GM12878 (cell line): ENCODE measurements at regions not wholly inside any gene's neighbourhood (a gene's known extent, or its start where the extent isn't known, plus 50 kb on each side); places are given as distances from the start of the nearest gene placed in this dataset.
A peak's percentile ranks its signal among the peaks of the same experiment; 100 is the strongest.

Source experiments
- ATAC-seq: fragments of 200-7000 bp; cut with Tn5 transposase; 3 replicates; pipeline ENCODE4 v1.9.1; 2020; ENCODE audit warnings: mild to moderate bottlenecking, moderate library complexity
- BruUV-seq: library from RNA; stranded (reverse); fragments of 400-500 nt; replicated peaks from 2 replicates; lab custom pipeline; 2021; lab: Mats Ljungman, UMichigan
- CTCF ChIA-PET: fragments of 300-600 bp; sonication (Branson Sonifier 250); formaldehyde crosslinking; extraction: SDS; loops from one replicate; lab custom pipeline; 2021; ENCODE audit warnings: inconsistent platforms; lab: Yijun Ruan, JAX
- POLR2A ChIA-PET: fragments of 350-600 bp; formaldehyde crosslinking; extraction: SDS; loops from one replicate; lab custom pipeline; 2021; ENCODE audit warnings: inconsistent platforms; lab: Charles Lee
- RAD21 ChIA-PET: fragments of 300-600 bp; sonication (Branson Sonifier 250); formaldehyde crosslinking; loops from one replicate; lab custom pipeline; 2023; ENCODE audit warnings: antibody characterized with exemption; ENCODE audit not compliant: unreplicated experiment; lab: Charles Lee
- SMC1A ChIA-PET: fragments of 300-600 bp; sonication (Branson Sonifier 250); formaldehyde crosslinking; loops from one replicate; lab custom pipeline; 2023; ENCODE audit not compliant: unreplicated experiment, uncharacterized antibody; lab: Charles Lee
- DNase-seq: peaks from one replicate; pipeline ENCODE4 v3.0.0-alpha.2; 2011; ENCODE audit warnings: low read depth, low spot score
- FAIRE-seq: peaks from 3 replicates; lab custom pipeline; 2011; peaks lifted over from hg19 to GRCh38; lab: Jason Lieb, UNC
- H2AFZ ChIP-seq: 2 replicates; pipeline ENCODE4 v1.6.0; 2011; ENCODE audit warnings: low read depth, low read length, control low read depth; ENCODE audit not compliant: control insufficient read depth
- H3K27ac ChIP-seq: 2 replicates; pipeline ENCODE4 v1.5.1; 2011; ENCODE audit warnings: control low read depth; ENCODE audit not compliant: control insufficient read depth, insufficient read depth
- H3K27me3 ChIP-seq, 2 experiments: replicated peaks in 1 of 2; 2 replicates each; pipeline versions ENCODE4 v1.6.0 to v1.6.1; 2011; ENCODE audit warnings: low read length in 1 of 2; ENCODE audit not compliant: control insufficient read depth in 2 of 2, insufficient read depth in 2 of 2
- H3K36me3 ChIP-seq, 2 experiments: 2 replicates each; pipeline ENCODE4 v1.5.1; 2011; ENCODE audit warnings: low read length in 1 of 2; ENCODE audit not compliant: control insufficient read depth in 2 of 2, insufficient read depth in 2 of 2
- H3K4me1 ChIP-seq: 2 replicates; pipeline ENCODE4 v1.6.1; 2011; ENCODE audit warnings: mild to moderate bottlenecking, low read length, moderate library complexity, mixed read lengths; ENCODE audit not compliant: control insufficient read depth, insufficient read depth
- H3K4me2 ChIP-seq: 2 replicates; pipeline ENCODE4 v1.6.0; 2011; ENCODE audit warnings: control low read depth; ENCODE audit not compliant: control insufficient read depth, insufficient read depth
- H3K4me3 ChIP-seq: fragments of 200-600 bp; sonication (generic); 2 replicates; pipeline ENCODE4 v1.5.1; 2016
- H3K79me2 ChIP-seq: 2 replicates; pipeline ENCODE4 v1.6.0; 2011; ENCODE audit warnings: low read length; ENCODE audit not compliant: control insufficient read depth, insufficient read depth
- H3K9ac ChIP-seq: 2 replicates; pipeline ENCODE4 v1.8.0; 2011; ENCODE audit warnings: low read length, control low read depth, mixed read lengths; ENCODE audit not compliant: control insufficient read depth, insufficient read depth
- H3K9me3 ChIP-seq: replicated peaks from 3 replicates; pipeline ENCODE4 v1.5.1; 2011; ENCODE audit warnings: mild to moderate bottlenecking, low read length; ENCODE audit not compliant: control insufficient read depth, insufficient read depth
- H4K20me1 ChIP-seq: 2 replicates; pipeline ENCODE4 v1.6.0; 2011; ENCODE audit not compliant: control insufficient read depth, insufficient read depth
- MTA3 ChIP-seq: IDR thresholded peaks from 2 replicates; pipeline ENCODE4 v1.6.1; 2012; ENCODE audit warnings: low read length, inconsistent platforms, borderline replicate concordance
- SMC3 ChIP-seq: IDR thresholded peaks from 2 replicates; pipeline ENCODE4 v1.6.1; 2011; ENCODE audit warnings: low read length, improper control_type of control experiment, borderline replicate concordance
- TCF12 ChIP-seq: IDR thresholded peaks from 2 replicates; pipeline ENCODE4 v1.6.1; 2011; ENCODE audit warnings: low read depth, mild to moderate bottlenecking, low read length
- ZBED1 ChIP-seq: IDR thresholded peaks from 2 replicates; pipeline ENCODE4 v1.6.1; 2016; ENCODE audit warnings: borderline replicate concordance
- ZNF384 ChIP-seq: IDR thresholded peaks from 2 replicates; pipeline ENCODE4 v1.6.1; 2012; ENCODE audit warnings: low read depth, mild to moderate bottlenecking, low read length, improper control_type of control experiment, borderline replicate concordance
- WGBS: methylation state at CpG from one replicate; pipeline ENCODE4 v1.1.6; 2016; ENCODE audit warnings: low lambda C conversion rate; ENCODE audit not compliant: insufficient replicate concordance, insufficient coverage; ENCODE audit errors: missing lambda C conversion rate; 5-methylcytosine and 5-hydroxymethylcytosine counted together
- in situ Hi-C: fragments of 300-500 bp; cut with MboI; formaldehyde crosslinking; loops from 9 replicates; pipeline ENCODE4 v1.14.3; 2018; ENCODE audit warnings: mixed read lengths
- intact Hi-C: fragments of 100-400 bp; cut with micrococcal nuclease; formaldehyde crosslinking; loops from one replicate; pipeline ENCODE4 v1.14.2; 2022; ENCODE audit not compliant: unreplicated experiment
- TF ChIP-seq, protein P1 (sequence below): fragments of 450-650 bp; IDR thresholded peaks from 2 replicates; pipeline ENCODE4 v1.6.1; 2018; ENCODE audit warnings: mild to moderate bottlenecking, low read depth, moderate library complexity; ENCODE audit not compliant: partially characterized antibody
- TF ChIP-seq, protein P2 (sequence below): IDR thresholded peaks from 2 replicates; pipeline ENCODE4 v1.6.1; 2012; ENCODE audit warnings: low read depth, low read length, improper control_type of control experiment
- TF ChIP-seq, protein P3 (sequence below): fragments of 450-650 bp; formaldehyde crosslinking; IDR thresholded peaks from 2 replicates; pipeline ENCODE4 v1.4.0; 2020; ENCODE audit warnings: mild to moderate bottlenecking, moderate library complexity
- TF ChIP-seq, protein P4 (sequence below): fragments of 450-650 bp; formaldehyde crosslinking; IDR thresholded peaks from 2 replicates; pipeline ENCODE4 v1.4.0; 2022; ENCODE audit warnings: mild to moderate bottlenecking, moderate library complexity
- TF ChIP-seq, protein P5 (sequence below): IDR thresholded peaks from 2 replicates; pipeline ENCODE4 v1.6.1; 2011; ENCODE audit warnings: borderline replicate concordance, low read depth, mild to moderate bottlenecking, moderate library complexity, mixed read lengths, low read length; ENCODE audit not compliant: insufficient read depth; ENCODE audit errors: extremely low read length

DNA sequence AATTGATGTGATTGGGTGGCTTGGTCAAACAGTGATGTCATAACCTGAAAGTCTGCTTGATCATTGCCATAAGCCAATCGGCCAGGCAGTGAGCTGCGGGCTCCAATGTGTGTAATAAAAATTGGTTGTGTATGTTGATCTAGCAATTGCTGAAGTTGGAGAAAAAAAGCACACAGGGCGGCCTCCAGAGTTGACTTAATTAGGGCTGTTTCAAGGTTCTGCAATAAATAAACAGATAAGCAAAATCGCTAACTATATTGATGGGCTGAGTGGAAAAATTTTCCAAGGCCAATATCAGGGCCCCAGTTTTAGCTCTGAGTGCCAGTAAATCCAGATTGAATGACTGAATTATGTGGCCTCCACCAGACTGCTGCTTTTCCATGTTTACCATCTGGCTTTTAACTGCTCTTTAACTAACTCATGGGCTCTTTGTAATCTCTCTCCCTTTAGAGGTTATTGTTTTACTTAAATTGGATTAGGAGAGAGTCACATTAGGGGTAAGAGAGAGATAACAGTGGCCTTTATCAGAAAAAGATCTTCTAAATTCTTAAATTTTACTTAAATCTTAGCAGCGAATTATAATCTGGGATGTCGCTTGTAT is 160.6 kb upstream of the WDFY3 start (continued):
- TF ChIP-seq, protein P1, sequence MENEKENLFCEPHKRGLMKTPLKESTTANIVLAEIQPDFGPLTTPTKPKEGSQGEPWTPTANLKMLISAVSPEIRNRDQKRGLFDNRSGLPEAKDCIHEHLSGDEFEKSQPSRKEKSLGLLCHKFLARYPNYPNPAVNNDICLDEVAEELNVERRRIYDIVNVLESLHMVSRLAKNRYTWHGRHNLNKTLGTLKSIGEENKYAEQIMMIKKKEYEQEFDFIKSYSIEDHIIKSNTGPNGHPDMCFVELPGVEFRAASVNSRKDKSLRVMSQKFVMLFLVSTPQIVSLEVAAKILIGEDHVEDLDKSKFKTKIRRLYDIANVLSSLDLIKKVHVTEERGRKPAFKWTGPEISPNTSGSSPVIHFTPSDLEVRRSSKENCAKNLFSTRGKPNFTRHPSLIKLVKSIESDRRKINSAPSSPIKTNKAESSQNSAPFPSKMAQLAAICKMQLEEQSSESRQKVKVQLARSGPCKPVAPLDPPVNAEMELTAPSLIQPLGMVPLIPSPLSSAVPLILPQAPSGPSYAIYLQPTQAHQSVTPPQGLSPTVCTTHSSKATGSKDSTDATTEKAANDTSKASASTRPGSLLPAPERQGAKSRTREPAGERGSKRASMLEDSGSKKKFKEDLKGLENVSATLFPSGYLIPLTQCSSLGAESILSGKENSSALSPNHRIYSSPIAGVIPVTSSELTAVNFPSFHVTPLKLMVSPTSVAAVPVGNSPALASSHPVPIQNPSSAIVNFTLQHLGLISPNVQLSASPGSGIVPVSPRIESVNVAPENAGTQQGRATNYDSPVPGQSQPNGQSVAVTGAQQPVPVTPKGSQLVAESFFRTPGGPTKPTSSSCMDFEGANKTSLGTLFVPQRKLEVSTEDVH: no peak

DNA sequence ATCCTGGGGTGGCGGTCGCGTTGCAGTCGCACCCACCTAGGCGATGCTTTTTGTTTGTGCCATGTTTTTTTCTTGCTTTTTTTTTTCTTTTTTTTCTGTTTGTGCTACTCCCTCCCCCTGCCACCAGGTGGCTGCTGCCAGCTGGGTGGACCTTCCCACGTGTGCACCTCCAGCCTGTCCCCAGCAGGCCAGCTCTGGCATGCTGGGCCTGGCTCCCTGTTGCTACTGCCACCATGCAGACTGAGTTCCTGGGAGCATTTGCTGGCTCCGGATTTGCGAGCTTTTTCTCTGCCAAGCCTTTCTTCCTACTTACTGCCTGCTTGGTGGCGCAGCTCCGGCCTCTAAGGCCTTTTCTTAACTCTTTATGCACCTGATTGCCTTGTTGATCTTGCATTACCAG is 161.2 kb upstream of the WDFY3 start:
- Histone ChIP-seq H3K36me3 (no peaks in the 10 kb centered on the region), H3K27ac (no peak overlapping the region), H3K27me3 (no peaks in the 10 kb centered on the region), H2AFZ (no peak overlapping the region), H4K20me1 (no peaks in the 10 kb centered on the region), H3K9me3 (no peaks in the 10 kb centered on the region), H3K4me1 (no peaks in the 10 kb centered on the region), H3K4me3 (no peak overlapping the region), H3K9ac (no peak overlapping the region), H3K79me2 (no peaks in the 10 kb centered on the region), H3K4me2 (no peak overlapping the region)
- no peak for FAIRE-seq
- no TSS peak for BruUV-seq
- CTCF ChIA-PET: interaction anchor here (0.9 to 1.1 kb wide), 2 partner anchors 11 to 45 kb away, joined by 3 to 4 read pairs; no protein-coding TSS in a partner anchor
- peak; percentile 93 for ATAC-seq
- WGBS: 45% methylated on average over 10 of the region's 10 CpGs
- RAD21 ChIA-PET: interaction anchor here (0.6 to 1.2 kb wide), 2 partner anchors 621 to 896 kb away, joined by 3 read pairs; no protein-coding TSS in a partner anchor
- intact Hi-C loops: no loop called here
- POLR2A ChIA-PET: no interaction called here
- in situ Hi-C loops: no loop called here
- DNase-seq: no peak
- SMC1A ChIA-PET: interaction anchor here (1.0 kb wide), 1 partner anchor 241 kb away, joined by 3 read pairs; no protein-coding TSS in a partner anchor
- TF ChIP-seq SMC3 (peak; percentile 28; the same call in 1 of the 2 replicates), ZNF384 (peak; percentile 40; the same call in 1 of the 2 replicates), MTA3 (no peak), TCF12 (0 out of 2 replicates have a peak, but pooled peaks have one; percentile 56), ZBED1 (no peak)
- TF ChIP-seq, protein P2, sequence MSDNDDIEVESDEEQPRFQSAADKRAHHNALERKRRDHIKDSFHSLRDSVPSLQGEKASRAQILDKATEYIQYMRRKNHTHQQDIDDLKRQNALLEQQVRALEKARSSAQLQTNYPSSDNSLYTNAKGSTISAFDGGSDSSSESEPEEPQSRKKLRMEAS: no peak
- TF ChIP-seq, protein P3, sequence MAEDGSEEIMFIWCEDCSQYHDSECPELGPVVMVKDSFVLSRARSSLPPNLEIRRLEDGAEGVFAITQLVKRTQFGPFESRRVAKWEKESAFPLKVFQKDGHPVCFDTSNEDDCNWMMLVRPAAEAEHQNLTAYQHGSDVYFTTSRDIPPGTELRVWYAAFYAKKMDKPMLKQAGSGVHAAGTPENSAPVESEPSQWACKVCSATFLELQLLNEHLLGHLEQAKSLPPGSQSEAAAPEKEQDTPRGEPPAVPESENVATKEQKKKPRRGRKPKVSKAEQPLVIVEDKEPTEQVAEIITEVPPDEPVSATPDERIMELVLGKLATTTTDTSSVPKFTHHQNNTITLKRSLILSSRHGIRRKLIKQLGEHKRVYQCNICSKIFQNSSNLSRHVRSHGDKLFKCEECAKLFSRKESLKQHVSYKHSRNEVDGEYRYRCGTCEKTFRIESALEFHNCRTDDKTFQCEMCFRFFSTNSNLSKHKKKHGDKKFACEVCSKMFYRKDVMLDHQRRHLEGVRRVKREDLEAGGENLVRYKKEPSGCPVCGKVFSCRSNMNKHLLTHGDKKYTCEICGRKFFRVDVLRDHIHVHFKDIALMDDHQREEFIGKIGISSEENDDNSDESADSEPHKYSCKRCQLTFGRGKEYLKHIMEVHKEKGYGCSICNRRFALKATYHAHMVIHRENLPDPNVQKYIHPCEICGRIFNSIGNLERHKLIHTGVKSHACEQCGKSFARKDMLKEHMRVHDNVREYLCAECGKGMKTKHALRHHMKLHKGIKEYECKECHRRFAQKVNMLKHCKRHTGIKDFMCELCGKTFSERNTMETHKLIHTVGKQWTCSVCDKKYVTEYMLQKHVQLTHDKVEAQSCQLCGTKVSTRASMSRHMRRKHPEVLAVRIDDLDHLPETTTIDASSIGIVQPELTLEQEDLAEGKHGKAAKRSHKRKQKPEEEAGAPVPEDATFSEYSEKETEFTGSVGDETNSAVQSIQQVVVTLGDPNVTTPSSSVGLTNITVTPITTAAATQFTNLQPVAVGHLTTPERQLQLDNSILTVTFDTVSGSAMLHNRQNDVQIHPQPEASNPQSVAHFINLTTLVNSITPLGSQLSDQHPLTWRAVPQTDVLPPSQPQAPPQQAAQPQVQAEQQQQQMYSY (CRISPR knock-in tag): no peak
- TF ChIP-seq, protein P4, sequence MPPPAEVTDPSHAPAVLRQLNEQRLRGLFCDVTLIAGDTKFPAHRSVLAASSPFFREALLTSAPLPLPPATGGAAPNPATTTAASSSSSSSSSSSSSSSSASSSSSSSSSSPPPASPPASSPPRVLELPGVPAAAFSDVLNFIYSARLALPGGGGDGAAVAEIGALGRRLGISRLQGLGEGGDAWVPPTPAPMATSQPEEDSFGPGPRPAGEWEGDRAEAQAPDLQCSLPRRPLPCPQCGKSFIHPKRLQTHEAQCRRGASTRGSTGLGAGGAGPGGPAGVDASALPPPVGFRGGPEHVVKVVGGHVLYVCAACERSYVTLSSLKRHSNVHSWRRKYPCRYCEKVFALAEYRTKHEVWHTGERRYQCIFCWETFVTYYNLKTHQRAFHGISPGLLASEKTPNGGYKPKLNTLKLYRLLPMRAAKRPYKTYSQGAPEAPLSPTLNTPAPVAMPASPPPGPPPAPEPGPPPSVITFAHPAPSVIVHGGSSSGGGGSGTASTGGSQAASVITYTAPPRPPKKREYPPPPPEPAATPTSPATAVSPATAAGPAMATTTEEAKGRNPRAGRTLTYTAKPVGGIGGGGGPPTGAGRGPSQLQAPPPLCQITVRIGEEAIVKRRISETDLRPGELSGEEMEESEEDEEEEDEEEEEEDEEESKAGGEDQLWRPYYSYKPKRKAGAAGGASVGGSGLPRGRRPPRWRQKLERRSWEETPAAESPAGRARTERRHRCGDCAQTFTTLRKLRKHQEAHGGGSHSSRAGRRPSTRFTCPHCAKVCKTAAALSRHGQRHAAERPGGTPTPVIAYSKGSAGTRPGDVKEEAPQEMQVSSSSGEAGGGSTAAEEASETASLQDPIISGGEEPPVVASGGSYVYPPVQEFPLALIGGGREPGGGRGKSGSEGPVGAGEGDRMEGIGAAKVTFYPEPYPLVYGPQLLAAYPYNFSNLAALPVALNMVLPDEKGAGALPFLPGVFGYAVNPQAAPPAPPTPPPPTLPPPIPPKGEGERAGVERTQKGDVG: no peak
- TF ChIP-seq, protein P5, sequence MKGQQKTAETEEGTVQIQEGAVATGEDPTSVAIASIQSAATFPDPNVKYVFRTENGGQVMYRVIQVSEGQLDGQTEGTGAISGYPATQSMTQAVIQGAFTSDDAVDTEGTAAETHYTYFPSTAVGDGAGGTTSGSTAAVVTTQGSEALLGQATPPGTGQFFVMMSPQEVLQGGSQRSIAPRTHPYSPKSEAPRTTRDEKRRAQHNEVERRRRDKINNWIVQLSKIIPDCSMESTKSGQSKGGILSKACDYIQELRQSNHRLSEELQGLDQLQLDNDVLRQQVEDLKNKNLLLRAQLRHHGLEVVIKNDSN: peak; percentile 46
